Activated effector memory CD4-positive, alpha-beta T cell treated with anti-CD3 and anti-CD28 coated beads, Interleukin-2, amount 50 U/mL, for 16 hours (primary cell): ENCODE measurements at regions not wholly inside any gene's neighbourhood (a gene's known extent, or its start where the extent isn't known, plus 50 kb on each side); places are given as distances from the start of the nearest gene placed in this dataset.
"Not testable (repeated sequence)": the region's sequence is repeated elsewhere in the genome, so short reads cannot be mapped to it uniquely, and the experiment has no call there.

Experiments
- DNase-seq: peaks from one replicate; pipeline ENCODE4 v3.0.0-alpha.2; 2020

- DNase-seq = no peak
Observed at GRCh38 chr10:7026818-7027217, 384.0 kb downstream of the SFMBT2 start.

- DNase-seq = no peak
Observed at GRCh38 chr10:7025296-7025695, 385.5 kb downstream of the SFMBT2 start.

GRCh38 chr10:7015457-7015856, 395.4 kb downstream of the SFMBT2 start:
- no peak for DNase-seq

GRCh38 chr10:7014721-7015120, 396.1 kb downstream of the SFMBT2 start:
- DNase-seq = no peak

- no peak for DNase-seq
Observed at GRCh38 chr10:7011994-7012393, 398.8 kb downstream of the SFMBT2 start.

- DNase-seq = no peak
Observed at GRCh38 chr10:7008645-7009044, 402.2 kb downstream of the SFMBT2 start.

- no peak for DNase-seq
Observed at GRCh38 chr10:7007600-7008190, 403.1 kb downstream of the SFMBT2 start.

- no peak for DNase-seq
Observed at GRCh38 chr10:7006566-7006965, 404.3 kb downstream of the SFMBT2 start.

GRCh38 chr10:7003831-7004395, 406.9 kb downstream of the SFMBT2 start:
- no peak for DNase-seq

GRCh38 chr10:7000061-7000460, 410.8 kb downstream of the SFMBT2 start:
- DNase-seq = no peak

GRCh38 chr10:6999232-6999925, 411.5 kb downstream of the SFMBT2 start:
- no peak for DNase-seq

- DNase-seq = no peak
Observed at GRCh38 chr10:6997509-6997908, 413.3 kb downstream of the SFMBT2 start.

- DNase-seq = no peak
Observed at GRCh38 chr10:6996431-6996830, 414.4 kb downstream of the SFMBT2 start.

- no peak for DNase-seq
Observed at GRCh38 chr10:6995831-6996230, 415.0 kb downstream of the SFMBT2 start.

- DNase-seq = no peak
Observed at GRCh38 chr10:6995341-6995740, 415.3 kb upstream of the PRKCQ start.

GRCh38 chr10:6990891-6991290, 410.8 kb upstream of the PRKCQ start:
- DNase-seq = no peak

- no peak for DNase-seq
Observed at GRCh38 chr10:6988654-6989053, 408.6 kb upstream of the PRKCQ start.

- DNase-seq = no peak
Observed at GRCh38 chr10:6987536-6987945, 407.5 kb upstream of the PRKCQ start.

- no peak for DNase-seq
Observed at GRCh38 chr10:6986927-6987326, 406.9 kb upstream of the PRKCQ start.

- no peak for DNase-seq
Observed at GRCh38 chr10:6985644-6986043, 405.6 kb upstream of the PRKCQ start.

- DNase-seq = no peak
Observed at GRCh38 chr10:6984971-6985370, 404.9 kb upstream of the PRKCQ start.

- DNase-seq = not testable (repeated sequence)
Observed at GRCh38 chr10:6984016-6984415, 403.9 kb upstream of the PRKCQ start.

- no peak for DNase-seq
Observed at GRCh38 chr10:6980353-6980752, 400.3 kb upstream of the PRKCQ start.

- no peak for DNase-seq
Observed at GRCh38 chr10:6979371-6979770, 399.3 kb upstream of the PRKCQ start.

GRCh38 chr10:6978187-6978627, 398.1 kb upstream of the PRKCQ start:
- DNase-seq = no peak
